T-helper 2 cell treated with Interferon-gamma antibody and Interleukin-4, amounts not matched to agents 100 ng/mL and 5 ng/mL, for 36 hours (primary cell): ENCODE measurements at regions not wholly inside any gene's neighbourhood (a gene's known extent, or its start where the extent isn't known, plus 50 kb on each side); places are given as distances from the start of the nearest gene placed in this dataset.

Experiments
- intact Hi-C: fragments of 100-400 bp; cut with micrococcal nuclease; formaldehyde crosslinking; loops from one replicate; pipeline ENCODE4 v1.15.1; 2023

GRCh38 chr18:69328086-69328485, 72.6 kb upstream of the DOK6 start:
- intact Hi-C loops, result no loop called here

- intact Hi-C loops, result no loop called here
These were observed 70.2 kb upstream of the DOK6 start for GRCh38 chr18:69330385-69331005.

GRCh38 chr18:69349912-69350597, 50.6 kb upstream of the DOK6 start:
- intact Hi-C loops, result no loop called here
